Stimulated activated CD8-positive, alpha-beta memory T cell treated with anti-CD3 and anti-CD28 coated beads, Interleukin-4, amount 100 ng/mL, for 48 hours (primary cell): ENCODE measurements at regions not wholly inside any gene's neighbourhood (a gene's known extent, or its start where the extent isn't known, plus 50 kb on each side); places are given as distances from the start of the nearest gene placed in this dataset.

Experiments used
- DNase-seq: peaks from one replicate; pipeline ENCODE4 v3.0.0-alpha.2; 2020

- DNase-seq: no peak
Measured at GRCh38 chr22:27490080-27490479, 311.5 kb downstream of the MN1 start.

- no peak for DNase-seq
Measured at GRCh38 chr22:27491888-27492287, 309.7 kb downstream of the MN1 start.

- no peak for DNase-seq
Measured at GRCh38 chr22:27492566-27493201, 308.9 kb downstream of the MN1 start.

GRCh38 chr22:27493796-27494195 lies 307.8 kb downstream of the MN1 start:
- no peak for DNase-seq

GRCh38 chr22:27494785-27495184 lies 306.8 kb downstream of the MN1 start:
- no peak for DNase-seq

GRCh38 chr22:27495325-27495724 lies 306.2 kb downstream of the MN1 start:
- DNase-seq: no peak

- DNase-seq: no peak
Measured at GRCh38 chr22:27499121-27499520, 302.4 kb downstream of the MN1 start.

GRCh38 chr22:27501191-27501936 lies 300.2 kb downstream of the MN1 start:
- DNase-seq: no peak

- DNase-seq: no peak
Measured at GRCh38 chr22:27502327-27502726, 299.2 kb downstream of the MN1 start.

- no peak for DNase-seq
Measured at GRCh38 chr22:27504360-27505253, 296.9 kb downstream of the MN1 start.

GRCh38 chr22:27507111-27507611 lies 294.4 kb downstream of the MN1 start:
- DNase-seq: no peak

GRCh38 chr22:27507935-27508526 lies 293.5 kb downstream of the MN1 start:
- no peak for DNase-seq

- DNase-seq: no peak
Measured at GRCh38 chr22:27509132-27509920, 292.2 kb downstream of the MN1 start.

- DNase-seq: no peak
Measured at GRCh38 chr22:27510024-27510423, 291.5 kb downstream of the MN1 start.

- DNase-seq: no peak
Measured at GRCh38 chr22:27512283-27512761, 289.2 kb downstream of the MN1 start.

- no peak for DNase-seq
Measured at GRCh38 chr22:27513021-27513420, 288.5 kb downstream of the MN1 start.

GRCh38 chr22:27514601-27515523 lies 286.7 kb downstream of the MN1 start:
- DNase-seq: no peak

GRCh38 chr22:27517361-27518155 lies 284.0 kb downstream of the MN1 start:
- DNase-seq: no peak

GRCh38 chr22:27518531-27519340 lies 282.8 kb downstream of the MN1 start:
- DNase-seq: no peak
